ENCODE measurements at regions not wholly inside any gene's neighbourhood (a gene's known extent, or its start where the extent isn't known, plus 50 kb on each side); places are given as distances from the start of the nearest gene placed in this dataset.

GRCh38 chr1:188867614-188868013 lies 1610.0 kb downstream of the BRINP3 start:
- H3K4me3 ChIP-seq (ENCODE audit: low read depth, low read length), result no peak overlapping the region
- no peak for TF ChIP-seq CTCF (IDR thresholded peaks at IDR 0.05; ENCODE audit: borderline replicate concordance, insufficient read depth, low read depth, low read length)

- no peak overlapping the region for H3K4me3 ChIP-seq (ENCODE audit: low read depth, low read length)
- no peak for TF ChIP-seq CTCF (IDR thresholded peaks at IDR 0.05; ENCODE audit: borderline replicate concordance, insufficient read depth, low read depth, low read length)
Measured at GRCh38 chr1:188871164-188871563, 1606.5 kb downstream of the BRINP3 start.

- no peak for TF ChIP-seq CTCF (IDR thresholded peaks at IDR 0.05; ENCODE audit: borderline replicate concordance, insufficient read depth, low read depth, low read length)
- no peak overlapping the region for H3K4me3 ChIP-seq (ENCODE audit: low read depth, low read length)
Measured at GRCh38 chr1:188872376-188872775, 1605.3 kb downstream of the BRINP3 start.

- H3K4me3 ChIP-seq (ENCODE audit: low read depth, low read length), result no peak overlapping the region
- TF ChIP-seq CTCF (IDR thresholded peaks at IDR 0.05; ENCODE audit: borderline replicate concordance, insufficient read depth, low read depth, low read length), result no peak
Measured at GRCh38 chr1:188877668-188878067, 1600.0 kb downstream of the BRINP3 start.

GRCh38 chr1:188888386-188888785 lies 1589.3 kb downstream of the BRINP3 start:
- no peak overlapping the region for H3K4me3 ChIP-seq (ENCODE audit: low read depth, low read length)
- TF ChIP-seq CTCF (IDR thresholded peaks at IDR 0.05; ENCODE audit: borderline replicate concordance, insufficient read depth, low read depth, low read length), result no peak

GRCh38 chr1:188889166-188889565 lies 1588.5 kb downstream of the BRINP3 start:
- TF ChIP-seq CTCF (IDR thresholded peaks at IDR 0.05; ENCODE audit: borderline replicate concordance, insufficient read depth, low read depth, low read length), result no peak
- no peak overlapping the region for H3K4me3 ChIP-seq (ENCODE audit: low read depth, low read length)

- no peak overlapping the region for H3K4me3 ChIP-seq (ENCODE audit: low read depth, low read length)
- TF ChIP-seq CTCF (IDR thresholded peaks at IDR 0.05; ENCODE audit: borderline replicate concordance, insufficient read depth, low read depth, low read length), result no peak
Measured at GRCh38 chr1:188891958-188892357, 1585.7 kb downstream of the BRINP3 start.

All from GM12875 (cell line).